NCI-H2107 treated with DMSO at 0.1 percent for 48 hours (cell line): ENCODE measurements at regions not wholly inside any gene's neighbourhood (a gene's known extent, or its start where the extent isn't known, plus 50 kb on each side); places are given as distances from the start of the nearest gene placed in this dataset.
A peak's percentile ranks its signal among the peaks of the same experiment; 100 is the strongest.

ENCODE experiments used
- DNase-seq: peaks from one replicate; lab custom pipeline; 2025; ENCODE audit not compliant: unreplicated experiment; lab: John Stamatoyannopoulos, UW

DNA sequence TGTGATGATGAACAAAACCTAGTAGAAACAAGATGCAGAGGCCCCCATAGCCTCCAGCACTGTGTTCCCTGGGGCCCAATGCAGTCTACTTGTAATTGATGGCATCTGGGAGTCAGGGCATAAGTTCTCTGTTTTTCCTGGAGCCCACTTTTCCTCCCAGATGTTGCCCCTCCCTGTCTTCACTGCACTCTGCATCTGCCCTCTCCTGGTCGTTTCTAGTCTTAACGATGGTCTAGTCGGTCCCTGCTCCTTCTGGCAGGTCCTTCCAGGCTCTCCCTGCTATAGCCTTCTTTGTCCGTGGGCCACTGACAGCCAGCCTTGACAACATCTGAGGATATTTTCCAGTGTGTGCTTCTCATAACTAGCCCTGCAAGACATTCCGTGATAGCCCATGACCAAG, 208.3 kb downstream of the GXYLT1 start:
- no peak for DNase-seq

DNA sequence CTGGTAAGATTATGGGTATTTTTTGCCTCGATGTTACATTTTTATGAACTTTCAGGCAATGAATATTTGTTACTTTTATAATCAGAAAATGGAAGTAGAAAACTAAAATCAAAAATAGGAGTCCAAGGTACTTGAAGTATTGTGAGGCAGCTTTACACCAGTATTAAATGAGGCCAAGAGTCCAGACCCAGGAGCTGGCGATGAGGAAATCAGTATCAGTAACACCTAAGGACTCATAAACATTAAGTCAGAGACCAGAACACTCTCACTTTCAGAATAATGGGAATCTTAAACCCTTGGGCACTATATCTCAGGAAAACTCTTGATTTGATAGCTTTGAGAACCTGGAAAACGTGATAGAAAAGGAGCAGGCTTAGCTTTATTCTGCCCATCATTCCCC, 208.8 kb downstream of the GXYLT1 start:
- no peak for DNase-seq

DNA sequence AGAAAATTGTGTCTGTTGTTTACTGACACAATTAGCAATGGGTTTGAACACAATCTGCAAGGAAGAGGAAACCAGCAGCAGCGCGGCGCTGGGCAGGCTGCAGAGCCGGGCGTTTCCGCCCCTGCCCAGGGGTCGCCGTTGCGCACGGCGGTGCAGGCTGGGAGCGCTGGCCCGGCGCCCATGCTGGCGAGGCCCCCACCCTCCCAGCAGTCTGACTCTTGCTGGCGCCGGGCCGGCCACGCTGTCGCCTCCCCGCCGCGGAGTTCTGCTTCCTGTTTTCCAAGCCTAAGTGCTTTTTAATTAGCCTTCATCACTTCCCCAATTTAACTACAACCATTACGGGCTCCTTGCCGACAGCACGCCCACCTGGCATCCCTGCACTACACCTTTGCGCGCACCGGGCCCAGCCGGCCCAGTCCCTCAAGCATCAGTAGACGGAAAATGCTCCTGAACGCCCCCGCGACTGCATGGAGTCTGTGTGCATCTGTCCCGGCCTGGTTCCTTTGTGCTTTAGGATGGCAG, 212.1 kb downstream of the GXYLT1 start:
- peak; percentile 91 for DNase-seq

DNA sequence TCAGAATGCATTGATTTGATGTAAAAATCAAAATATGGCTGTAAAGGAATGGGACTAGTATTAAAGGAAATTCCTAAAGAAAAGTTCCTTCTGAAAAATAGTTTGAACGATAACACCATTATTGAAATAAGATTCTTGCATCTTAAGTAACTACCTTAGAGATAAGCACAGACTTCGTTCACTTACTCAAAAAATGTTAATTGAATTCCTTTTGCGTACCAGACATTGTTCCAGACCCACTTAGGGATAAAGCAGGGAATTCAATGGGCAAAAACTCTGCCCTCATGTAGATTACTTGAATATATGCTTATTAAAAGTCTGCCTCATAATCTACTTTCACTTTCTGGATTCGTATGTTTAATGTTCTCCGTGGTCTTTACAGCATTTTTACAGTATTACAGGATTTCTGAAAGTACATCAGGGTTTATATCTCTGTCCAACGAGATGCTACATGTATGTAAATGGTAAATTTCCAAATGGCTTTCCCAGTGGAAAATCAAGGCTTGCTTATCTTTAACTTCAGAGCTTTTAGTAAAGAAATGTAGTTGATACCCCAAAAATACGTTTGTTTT, 213.7 kb downstream of the GXYLT1 start:
- DNase-seq = no peak

DNA sequence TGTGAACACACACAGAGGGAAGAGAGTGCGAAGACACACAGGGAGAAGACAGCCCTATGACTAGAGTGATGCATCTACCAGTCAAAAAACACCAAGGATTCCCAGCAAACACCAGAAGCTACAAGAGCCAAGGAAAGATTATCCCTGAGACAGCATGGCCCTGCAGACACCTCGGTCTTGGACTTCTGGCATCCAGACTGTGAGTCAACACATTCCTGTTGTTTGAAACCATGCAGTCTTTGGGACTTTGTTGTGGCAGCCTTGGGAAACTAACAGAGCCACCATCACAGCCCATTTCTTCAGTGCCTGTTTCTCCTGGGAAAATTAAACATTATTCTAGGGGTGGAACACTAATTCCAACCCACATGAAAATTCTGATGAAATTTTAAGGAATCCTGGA, 220.6 kb downstream of the GXYLT1 start:
- DNase-seq = no peak

DNA sequence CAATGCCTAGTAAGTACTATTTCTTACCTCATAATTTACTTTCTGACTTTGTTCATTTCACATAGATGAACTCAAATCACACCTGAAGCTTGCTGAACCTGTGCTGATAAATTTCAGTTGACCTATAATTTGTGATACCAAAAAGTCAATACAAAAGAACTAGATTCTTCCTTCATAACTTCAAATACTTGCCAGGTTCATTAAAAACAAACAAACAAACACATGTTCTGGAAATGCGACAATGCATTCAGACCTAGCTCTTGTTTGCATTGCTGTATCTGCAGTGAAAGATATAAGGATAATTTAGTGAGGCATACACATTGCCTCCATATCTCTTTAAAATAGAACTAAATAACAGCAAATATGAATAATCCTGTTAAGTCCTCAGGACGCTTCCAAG, 221.3 kb downstream of the GXYLT1 start:
- DNase-seq = no peak

DNA sequence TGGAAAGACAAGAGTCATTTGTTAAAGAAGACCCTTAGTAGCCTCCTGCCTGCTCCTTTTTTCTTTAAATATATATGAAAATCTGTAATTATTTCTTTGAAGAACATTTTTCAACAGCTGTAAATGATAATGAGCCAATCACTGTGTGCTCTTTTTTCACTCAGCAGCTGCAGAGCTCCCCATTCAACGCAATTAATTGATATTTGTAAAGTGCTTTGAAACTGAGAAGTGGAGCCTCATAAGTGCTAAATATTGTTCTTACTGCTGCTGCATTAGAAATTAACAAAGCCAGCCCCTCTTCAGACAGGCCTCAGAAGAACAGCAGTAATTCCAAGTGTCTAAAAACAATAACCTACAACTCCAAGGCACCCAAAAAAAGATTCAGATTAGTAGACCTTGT, 224.3 kb downstream of the GXYLT1 start:
- peak; percentile 49 for DNase-seq

DNA sequence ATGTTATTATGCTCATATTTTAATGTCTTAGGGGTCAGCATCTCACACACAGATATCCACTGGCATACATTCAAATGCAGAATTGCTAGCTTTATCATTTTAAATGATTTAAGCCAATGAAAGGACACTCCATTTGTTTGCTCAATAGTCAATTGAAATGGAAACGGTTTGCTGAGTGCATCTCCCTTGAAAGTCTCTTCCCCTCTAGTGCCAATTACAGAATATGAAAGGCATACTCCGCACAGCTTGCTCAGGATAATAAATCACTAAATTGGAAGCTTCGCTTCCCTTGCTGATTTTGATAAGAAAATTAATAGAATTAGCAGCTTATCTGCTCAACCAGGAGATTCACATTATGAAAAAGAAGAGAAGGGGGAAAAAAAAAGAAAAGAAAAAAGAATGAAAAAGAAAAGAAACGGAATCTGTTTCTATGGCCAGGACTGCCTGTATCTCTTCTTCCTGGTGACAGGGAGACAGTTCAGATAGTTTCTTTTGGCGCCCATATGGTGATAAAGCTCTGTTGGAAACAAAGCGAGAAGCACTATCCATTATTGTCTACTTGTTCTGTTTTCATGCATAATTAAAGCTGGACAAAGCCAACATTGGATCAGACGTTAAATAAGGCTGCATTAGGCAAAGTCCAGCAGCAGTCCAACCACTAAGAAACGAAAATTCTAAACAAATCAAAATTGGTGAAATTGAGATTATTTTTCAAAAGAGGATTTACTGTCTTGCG, 225.0 kb downstream of the GXYLT1 start:
- peak; percentile 79 for DNase-seq

DNA sequence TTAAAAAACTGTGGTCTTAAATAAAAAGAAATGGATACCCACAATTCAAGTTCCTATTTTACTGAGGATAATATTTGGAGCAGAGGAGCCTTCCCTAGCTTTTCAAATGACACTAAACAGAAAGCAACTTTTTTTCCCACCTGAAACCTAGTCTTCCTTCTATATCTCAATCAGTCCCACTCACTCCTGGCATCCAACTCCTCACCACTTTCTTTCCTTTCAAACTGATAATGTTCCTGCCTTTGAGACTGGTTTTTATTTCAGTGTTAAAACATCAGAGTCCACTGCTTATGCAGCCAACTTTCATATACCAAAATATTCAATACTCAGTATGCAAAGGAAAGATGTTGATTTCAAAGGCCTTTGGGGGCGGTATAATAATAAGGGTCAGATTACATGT, 225.6 kb downstream of the GXYLT1 start:
- peak; percentile 43 for DNase-seq

DNA sequence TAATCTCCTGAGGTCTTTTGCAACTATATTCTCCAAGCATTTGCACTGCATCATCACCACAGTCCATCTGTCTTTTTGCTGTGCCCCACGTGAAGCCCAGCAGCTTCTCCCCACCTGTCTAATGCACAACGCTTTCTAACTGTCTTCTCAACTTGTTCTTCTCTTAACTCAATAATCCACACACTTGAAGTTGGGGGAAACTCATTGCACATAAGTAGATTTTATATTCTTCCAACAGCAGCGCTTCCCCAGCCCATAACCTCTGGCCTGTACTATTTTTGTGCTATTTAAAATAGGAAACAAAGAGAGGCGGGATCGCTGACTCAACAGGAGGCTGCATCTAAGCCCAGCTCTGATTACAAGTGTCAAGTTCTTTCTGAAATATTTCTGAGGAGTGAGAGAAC, 226.7 kb downstream of the GXYLT1 start:
- peak; percentile 62 for DNase-seq

DNA sequence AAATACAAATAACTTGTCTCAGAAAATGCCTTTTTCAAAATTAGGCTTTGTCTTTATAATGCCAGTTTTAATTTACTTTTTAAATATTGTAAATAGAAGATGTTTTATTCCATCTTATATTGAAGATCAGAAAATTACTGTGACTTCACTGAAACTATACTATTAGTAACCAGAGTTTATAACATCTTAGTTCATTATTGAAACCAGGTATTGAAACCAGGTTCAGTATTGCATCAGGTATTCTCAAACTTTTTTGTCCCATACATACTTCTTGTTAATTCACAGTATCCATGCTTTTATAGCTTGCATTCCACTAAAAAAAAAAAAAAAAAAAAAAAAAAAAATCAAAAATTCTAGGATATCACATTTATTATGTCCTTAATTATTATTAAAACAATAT, 227.5 kb downstream of the GXYLT1 start:
- DNase-seq = no peak

DNA sequence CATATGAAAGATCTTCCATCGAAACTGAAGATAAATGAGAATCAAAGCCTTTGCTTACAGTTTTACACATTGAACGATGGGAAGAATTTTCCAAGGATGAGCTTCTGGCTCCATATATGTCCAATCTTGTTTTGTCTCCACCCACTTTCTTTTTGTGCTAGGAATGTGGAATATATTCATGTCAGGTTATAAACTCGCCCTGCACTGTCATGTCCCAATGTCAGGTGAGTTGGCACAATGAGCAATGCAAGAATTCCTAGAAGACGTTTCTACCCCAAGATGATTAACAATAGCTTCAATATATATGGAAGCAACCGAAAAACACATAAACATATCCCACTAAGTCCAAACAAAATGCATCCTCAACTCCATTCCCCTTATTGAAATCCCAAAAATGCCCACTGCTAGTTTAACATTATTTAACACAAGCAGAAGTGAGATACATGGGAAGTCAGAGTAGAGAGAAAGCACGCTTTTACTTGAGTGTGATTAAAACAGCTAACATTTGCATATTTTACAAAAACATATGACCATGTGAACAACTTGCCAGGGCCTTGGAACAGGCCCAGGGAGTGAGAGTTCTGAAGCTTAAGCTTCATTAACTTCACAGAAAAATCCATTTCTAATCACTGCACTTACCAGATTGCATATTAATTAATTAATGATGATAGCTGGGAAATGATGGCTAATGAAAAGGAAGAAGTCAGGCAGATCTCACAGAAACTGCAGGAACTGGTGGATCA, 233.9 kb downstream of the GXYLT1 start:
- no peak for DNase-seq

DNA sequence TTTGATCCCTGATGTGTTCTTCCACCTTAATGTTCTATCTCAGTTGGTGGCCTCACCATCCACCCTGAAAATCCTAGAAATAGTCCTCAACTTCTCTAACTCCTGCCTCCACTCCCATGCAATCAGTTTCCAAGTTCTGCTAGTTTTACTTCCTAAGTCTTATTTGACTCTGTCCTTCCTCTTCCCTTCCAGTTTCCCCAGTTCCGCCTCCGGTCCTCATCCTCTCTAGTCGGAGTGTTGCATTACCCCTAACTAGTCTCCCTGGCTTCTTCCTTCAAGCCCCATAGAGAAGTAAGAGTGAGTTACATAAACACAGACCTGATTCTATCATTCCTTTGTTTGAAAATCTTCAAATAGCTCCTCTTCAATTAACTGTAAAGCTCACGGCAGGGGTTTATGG, 236.5 kb downstream of the GXYLT1 start:
- no peak for DNase-seq

DNA sequence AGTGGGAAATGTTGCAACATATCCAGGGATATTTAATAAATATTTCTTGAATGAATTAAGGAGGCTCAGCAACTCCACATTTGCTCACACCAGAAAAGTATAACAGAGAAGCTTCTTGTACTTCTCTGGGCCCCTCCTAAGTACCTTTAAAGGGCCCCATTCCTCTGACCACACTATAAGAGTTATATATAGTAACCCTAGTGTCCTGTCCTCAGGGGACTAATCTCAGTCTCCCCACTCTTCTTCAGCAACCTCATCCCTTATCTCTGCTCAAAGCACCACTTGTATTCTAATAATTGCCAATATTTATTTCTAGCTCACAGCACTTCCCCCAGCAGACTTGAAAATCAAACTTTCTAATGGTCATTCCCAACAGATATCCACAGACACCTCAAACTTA, 237.1 kb downstream of the GXYLT1 start:
- no peak for DNase-seq

DNA sequence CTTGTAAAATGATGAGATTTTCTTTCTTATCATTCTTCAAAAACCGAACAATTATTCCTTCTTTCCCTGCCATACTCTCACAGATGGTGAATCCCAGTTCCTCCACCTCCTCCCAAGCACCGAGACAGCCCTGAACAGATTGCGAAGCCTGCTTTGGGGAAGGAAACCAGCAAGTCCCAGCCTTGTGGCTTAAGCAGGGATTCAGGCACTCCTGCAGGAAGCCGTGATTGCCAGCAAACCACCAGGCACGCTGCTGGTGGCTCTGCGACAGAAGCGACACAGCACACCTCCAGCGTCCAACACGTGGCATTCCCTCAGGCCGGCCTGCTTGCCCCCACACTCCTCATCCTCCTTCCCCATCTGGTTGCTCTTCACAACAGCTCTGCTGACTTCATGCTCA, 237.7 kb downstream of the GXYLT1 start:
- no peak for DNase-seq

DNA sequence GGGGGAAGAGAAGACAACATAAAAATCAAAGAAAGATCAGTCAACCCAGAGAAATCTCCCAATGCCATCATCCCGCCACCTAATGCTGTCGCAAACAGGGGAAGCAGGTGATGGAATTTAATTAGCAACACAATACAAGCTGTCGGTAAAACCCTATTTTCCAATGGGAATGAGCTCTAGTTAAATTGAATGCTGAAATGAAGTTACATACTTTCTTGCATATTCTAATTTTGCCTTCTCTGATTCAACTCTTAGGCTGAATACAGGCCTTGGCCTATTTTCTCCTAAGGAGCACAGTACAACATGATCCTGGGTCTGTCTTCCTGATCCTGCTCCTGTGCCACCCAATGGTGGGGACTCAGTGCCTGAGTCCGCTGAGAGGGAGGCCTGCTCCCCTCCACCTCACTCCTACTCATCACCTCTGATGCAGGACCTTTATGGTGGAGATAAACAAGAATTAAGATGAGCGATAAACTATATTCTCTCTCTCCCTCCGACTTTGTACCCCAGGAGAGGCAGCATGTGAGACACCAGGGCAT, 238.8 kb downstream of the GXYLT1 start:
- no peak for DNase-seq

DNA sequence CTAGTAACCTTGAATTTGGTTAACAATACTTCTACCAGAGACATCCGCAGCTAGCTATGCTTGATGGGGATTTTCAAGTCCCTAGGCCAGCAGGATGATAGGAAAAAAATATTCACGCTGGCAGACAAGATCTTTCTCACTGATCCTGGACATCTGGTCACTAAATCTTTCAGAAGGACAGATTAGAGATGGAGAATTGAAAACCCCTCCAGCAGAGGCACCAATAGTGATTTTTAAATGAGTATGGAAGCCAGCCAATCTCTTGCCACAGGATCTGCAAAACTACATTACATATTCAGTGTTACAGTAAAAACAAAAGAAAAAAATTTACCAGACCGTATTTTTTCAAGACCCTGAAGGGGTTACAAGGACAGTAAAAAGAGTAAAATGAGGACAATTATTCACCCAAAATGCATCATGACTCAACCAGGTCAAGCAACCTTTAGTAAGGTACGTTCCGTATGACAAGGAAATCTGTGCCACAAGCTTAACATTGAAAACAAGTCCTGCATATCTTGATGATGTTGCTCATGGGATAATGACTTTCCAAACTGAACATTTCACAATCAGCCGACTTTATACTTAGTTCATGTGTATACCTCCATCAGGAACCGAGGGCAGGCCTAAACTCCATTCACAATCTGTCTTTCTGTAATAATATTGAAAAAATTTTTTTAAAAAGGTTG, 239.5 kb downstream of the GXYLT1 start:
- no peak for DNase-seq

DNA sequence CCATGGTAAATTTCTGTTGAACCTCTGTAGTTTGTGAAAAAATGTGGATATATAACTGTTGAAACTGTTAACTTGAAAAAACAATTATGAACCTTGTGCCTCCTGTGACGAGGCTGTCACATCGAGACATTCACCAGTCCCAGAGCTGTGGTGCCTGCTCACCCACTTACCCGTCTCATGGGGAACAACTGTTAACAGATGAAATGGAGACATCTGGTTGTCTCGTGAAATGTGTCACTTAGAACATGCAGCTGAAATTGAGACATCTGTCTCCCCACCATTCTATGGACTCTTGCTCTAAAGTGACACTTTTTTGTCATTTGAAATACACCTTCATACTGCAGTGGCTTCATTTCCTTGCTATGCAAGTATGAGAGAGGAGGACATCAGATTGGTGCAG, 240.6 kb downstream of the GXYLT1 start:
- no peak for DNase-seq

DNA sequence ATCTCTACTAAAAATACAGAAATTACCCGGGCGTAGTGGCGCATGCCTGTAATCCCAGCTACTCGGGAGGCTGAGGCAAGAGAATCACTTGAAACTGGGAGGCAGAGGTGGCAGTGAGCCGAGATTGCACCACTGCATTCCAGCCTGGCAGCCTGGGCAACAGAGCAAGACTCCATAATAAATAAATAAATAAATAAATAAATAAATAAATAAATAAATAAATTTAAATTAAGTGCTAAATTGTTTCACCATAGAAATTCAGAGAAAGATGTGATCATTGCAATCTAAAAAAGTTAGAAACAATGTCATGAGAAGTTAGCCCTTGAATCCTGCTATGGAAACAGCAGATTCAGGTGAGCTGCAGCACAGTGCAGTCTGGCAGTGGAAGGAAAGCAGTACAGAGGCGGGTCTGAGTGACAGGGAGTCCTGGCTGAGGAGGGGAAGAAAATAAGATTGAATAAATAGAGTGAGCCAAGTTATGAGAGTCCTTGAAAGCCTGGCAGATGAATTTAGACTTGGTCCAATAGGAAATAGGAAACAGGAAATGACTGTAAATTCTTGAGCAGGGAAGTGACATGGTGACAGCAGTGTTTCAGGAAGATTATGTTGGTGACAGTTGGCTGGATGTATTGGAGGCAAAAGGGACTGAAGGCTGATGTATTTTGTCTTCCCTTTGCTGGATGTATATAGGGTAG, 241.5 kb downstream of the GXYLT1 start:
- DNase-seq = no peak

DNA sequence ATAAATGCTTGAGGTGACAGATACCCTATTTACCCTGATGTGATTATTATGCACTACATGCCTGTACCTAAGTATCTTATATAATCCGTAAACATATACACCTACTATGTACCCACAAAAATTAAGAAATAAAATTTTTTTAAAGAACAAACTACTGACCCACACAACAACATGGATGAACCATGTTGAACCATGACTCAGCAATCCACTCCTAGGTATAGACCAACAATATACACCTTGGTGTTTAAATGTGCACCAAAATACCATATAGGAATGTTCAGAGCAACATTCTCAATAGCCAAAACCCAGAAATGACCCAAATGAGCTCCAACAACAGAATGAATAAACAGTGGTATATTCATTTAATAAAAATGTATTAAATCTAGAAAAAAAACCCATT, 245.1 kb downstream of the GXYLT1 start:
- no peak for DNase-seq

DNA sequence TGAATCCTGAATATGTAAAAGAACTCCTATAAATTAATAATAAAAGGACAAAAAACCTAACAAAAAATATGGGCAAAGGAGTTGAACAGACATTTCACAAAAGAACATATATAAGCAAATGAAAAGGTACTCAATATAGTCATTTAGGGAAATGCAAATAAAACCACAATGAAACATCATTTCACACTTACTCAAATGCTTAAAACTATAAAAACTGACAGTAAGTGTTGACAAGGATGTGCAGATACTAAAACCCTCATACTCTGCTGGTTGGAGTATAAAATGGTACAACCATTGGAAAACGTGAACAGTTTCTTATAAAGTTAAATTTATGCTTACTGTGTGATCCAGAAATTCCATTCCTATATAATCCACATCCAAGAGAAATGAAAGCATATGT, 247.1 kb downstream of the GXYLT1 start:
- DNase-seq = no peak
